MM.1S (cell line): ENCODE measurements at regions not wholly inside any gene's neighbourhood (a gene's known extent, or its start where the extent isn't known, plus 50 kb on each side); places are given as distances from the start of the nearest gene placed in this dataset.
A peak's percentile ranks its signal among the peaks of the same experiment; 100 is the strongest.

Experiments used
- DNase-seq: peaks from one replicate; pipeline ENCODE4 v3.0.0-alpha.2; 2015
- H2AFZ ChIP-seq: fragments of 300-600 bp; sonication (generic); 2 replicates; pipeline ENCODE4 v1.6.0; 2016; ENCODE audit warnings: antibody characterized with exemption, low read length
- H3F3A ChIP-seq: fragments of 300-600 bp; sonication (generic); 2 replicates; pipeline ENCODE4 v1.6.1; 2016; ENCODE audit warnings: mild to moderate bottlenecking, antibody characterized with exemption, low read length, moderate library complexity, mixed read lengths; ENCODE audit not compliant: insufficient read depth
- H3K27ac ChIP-seq: fragments of 300-600 bp; sonication (generic); 2 replicates; pipeline ENCODE4 v1.5.1; 2016; ENCODE audit warnings: mild to moderate bottlenecking, low read length
- H3K27me3 ChIP-seq: fragments of 300-600 bp; sonication (generic); replicated peaks from 2 replicates; pipeline ENCODE4 v1.6.0; 2016; ENCODE audit warnings: low read length; ENCODE audit not compliant: insufficient read depth
- H3K36me3 ChIP-seq: fragments of 300-600 bp; sonication (generic); replicated peaks from 2 replicates; pipeline ENCODE4 v1.6.1; 2016; ENCODE audit warnings: mild to moderate bottlenecking, low read length, mixed read lengths; ENCODE audit not compliant: insufficient read depth
- H3K4me1 ChIP-seq: fragments of 300-600 bp; sonication (generic); 2 replicates; pipeline ENCODE4 v1.6.1; 2016; ENCODE audit warnings: low read length, mixed read lengths
- H3K4me2 ChIP-seq: fragments of 300-600 bp; sonication (generic); 2 replicates; pipeline ENCODE4 v1.6.0; 2016; ENCODE audit warnings: low read depth, low read length
- H3K4me3 ChIP-seq: fragments of 300-600 bp; sonication (generic); 2 replicates; pipeline ENCODE4 v1.5.1; 2016; ENCODE audit warnings: low read length, mixed read lengths
- H3K79me2 ChIP-seq: fragments of 300-600 bp; sonication (generic); 2 replicates; pipeline ENCODE4 v1.6.1; 2016; ENCODE audit warnings: mixed run types, low read length, mixed read lengths
- H3K9ac ChIP-seq: fragments of 300-600 bp; sonication (generic); 2 replicates; pipeline ENCODE4 v1.6.1; 2016; ENCODE audit warnings: low read length, mixed read lengths
- H3K9me2 ChIP-seq: fragments of 300-600 bp; sonication (generic); replicated peaks from 2 replicates; pipeline ENCODE4 v1.6.1; 2016; ENCODE audit warnings: mild to moderate bottlenecking, low read length, mixed read lengths; ENCODE audit not compliant: insufficient read depth
- H3K9me3 ChIP-seq: fragments of 300-600 bp; sonication (generic); replicated peaks from 2 replicates; pipeline ENCODE4 v1.6.1; 2016; ENCODE audit warnings: mild to moderate bottlenecking, low read length, mixed read lengths; ENCODE audit not compliant: insufficient read depth
- H4K20me1 ChIP-seq: fragments of 300-600 bp; sonication (generic); 2 replicates; pipeline ENCODE4 v1.6.1; 2016; ENCODE audit warnings: mild to moderate bottlenecking, low read length, moderate library complexity, mixed read lengths; ENCODE audit not compliant: insufficient read depth
- CTCF ChIP-seq: fragments of 300-600 bp; sonication (generic); IDR thresholded peaks from 2 replicates; pipeline ENCODE4 v1.5.1; 2016; ENCODE audit warnings: antibody characterized with exemption, low read length, mixed read lengths
- EZH2 ChIP-seq: fragments of 300-600 bp; sonication (generic); optimal IDR thresholded peaks from 2 replicates; pipeline ENCODE3; 2017; ENCODE audit warnings: low read depth, mild to moderate bottlenecking, antibody characterized with exemption, low read length, mixed read lengths
- EZH2phosphoT487 ChIP-seq: fragments of 300-600 bp; sonication (generic); IDR thresholded peaks from 2 replicates; pipeline ENCODE4 v1.6.1; 2018; ENCODE audit warnings: antibody characterized with exemption, low read length

GRCh38 chr9:91489361-91489899 lies 65.8 kb upstream of the NFIL3 start:
- H3K27me3 ChIP-seq = no peaks in the 10 kb centered on the region
- no peaks in the 10 kb centered on the region for H4K20me1 ChIP-seq
- H3K9me2 ChIP-seq = no peaks in the 10 kb centered on the region
- H3K79me2 ChIP-seq = no peaks in the 10 kb centered on the region
- H3K4me1 ChIP-seq = no peaks in the 10 kb centered on the region
- no peak overlapping the region for H2AFZ ChIP-seq
- no peak overlapping the region for H3K27ac ChIP-seq
- H3K36me3 ChIP-seq = no peaks in the 10 kb centered on the region
- TF ChIP-seq EZH2 (no peak), EZH2phosphoT487 (no peak), CTCF (no peak)
- no peaks in the 10 kb centered on the region for H3F3A ChIP-seq
- no peak for DNase-seq
- no peaks in the 10 kb centered on the region for H3K9me3 ChIP-seq
- no peak overlapping the region for H3K4me2 ChIP-seq
- no peak overlapping the region for H3K4me3 ChIP-seq
- H3K9ac ChIP-seq = no peak overlapping the region

GRCh38 chr9:91488341-91488740 lies 64.7 kb upstream of the NFIL3 start:
- TF ChIP-seq EZH2 (no peak), CTCF (no peak), EZH2phosphoT487 (no peak)
- H3K27me3 ChIP-seq = no peaks in the 10 kb centered on the region
- no peak overlapping the region for H3K9ac ChIP-seq
- no peaks in the 10 kb centered on the region for H3K36me3 ChIP-seq
- DNase-seq = no peak
- H4K20me1 ChIP-seq = no peaks in the 10 kb centered on the region
- no peak overlapping the region for H2AFZ ChIP-seq
- H3K4me2 ChIP-seq = no peak overlapping the region
- no peaks in the 10 kb centered on the region for H3K4me1 ChIP-seq
- no peaks in the 10 kb centered on the region for H3F3A ChIP-seq
- H3K9me3 ChIP-seq = no peaks in the 10 kb centered on the region
- H3K27ac ChIP-seq = no peak overlapping the region
- H3K4me3 ChIP-seq = no peak overlapping the region
- H3K79me2 ChIP-seq = no peaks in the 10 kb centered on the region
- no peaks in the 10 kb centered on the region for H3K9me2 ChIP-seq

GRCh38 chr9:91486699-91487497 lies 63.3 kb upstream of the NFIL3 start:
- Histone ChIP-seq H3K9ac (no peak overlapping the region), H3K4me2 (no peak overlapping the region), H3K27me3 (no peaks in the 10 kb centered on the region), H3F3A (no peaks in the 10 kb centered on the region), H3K9me3 (no peaks in the 10 kb centered on the region), H3K27ac (no peak overlapping the region), H2AFZ (0 out of 2 replicates have a peak overlapping the region, but pooled peaks have one; percentile 11), H3K9me2 (no peaks in the 10 kb centered on the region), H3K79me2 (no peaks in the 10 kb centered on the region), H3K4me1 (no peaks in the 10 kb centered on the region), H4K20me1 (no peaks in the 10 kb centered on the region), H3K4me3 (no peak overlapping the region), H3K36me3 (no peaks in the 10 kb centered on the region)
- DNase-seq = no peak
- TF ChIP-seq EZH2 = no peak

- Histone ChIP-seq H3K36me3 (no peaks in the 10 kb centered on the region), H3K9me2 (no peaks in the 10 kb centered on the region), H2AFZ (no peak overlapping the region), H3K9me3 (no peaks in the 10 kb centered on the region), H3K9ac (no peak overlapping the region), H3K4me3 (no peak overlapping the region), H3F3A (no peaks in the 10 kb centered on the region), H4K20me1 (no peaks in the 10 kb centered on the region), H3K4me1 (no peaks in the 10 kb centered on the region), H3K4me2 (no peak overlapping the region), H3K27me3 (no peaks in the 10 kb centered on the region), H3K27ac (no peak overlapping the region), H3K79me2 (no peaks in the 10 kb centered on the region)
- TF ChIP-seq EZH2phosphoT487 = no peak
- TF ChIP-seq EZH2 = no peak
- TF ChIP-seq CTCF = no peak
- no peak for DNase-seq
These were observed 61.4 kb upstream of the NFIL3 start for GRCh38 chr9:91485006-91485405.
